GM21619 (cell line): ENCODE measurements at regions not wholly inside any gene's neighbourhood (a gene's known extent, or its start where the extent isn't known, plus 50 kb on each side); places are given as distances from the start of the nearest gene placed in this dataset.
"Not testable (repeated sequence)": the region's sequence is repeated elsewhere in the genome, so short reads cannot be mapped to it uniquely, and the experiment has no call there.

Experiments
- ATAC-seq: cut with Tn5 transposase; IDR thresholded peaks from one replicate; pipeline ENCODE4 v1.9.1; 2021; ENCODE audit not compliant: unreplicated experiment

- no peak for ATAC-seq
These were observed 122.7 kb upstream of the GCFC2 start for GRCh38 chr2:75833386-75833785.

DNA sequence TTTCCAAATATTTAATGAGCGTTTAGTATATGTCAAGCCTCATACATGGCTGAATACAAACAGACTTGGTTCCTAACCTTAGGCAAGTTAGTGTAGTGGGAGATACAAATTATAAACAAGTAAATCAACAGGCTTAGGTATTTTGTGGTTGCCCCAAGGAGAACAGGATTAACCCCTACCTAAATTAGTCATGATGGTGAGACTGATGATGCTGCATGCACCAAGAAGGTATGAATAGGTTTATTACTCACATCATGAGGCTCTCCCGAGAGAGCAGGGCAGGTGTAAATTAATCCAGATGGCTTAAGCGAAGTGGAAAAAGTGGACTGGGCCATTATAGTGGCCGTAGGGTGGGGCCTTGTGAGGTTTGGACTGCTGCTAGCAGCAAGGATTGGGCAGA lies 118.1 kb upstream of the GCFC2 start:
- ATAC-seq: no peak

- ATAC-seq: not testable (repeated sequence)
These were observed 112.8 kb upstream of the GCFC2 start for GRCh38 chr2:75823515-75823914.

DNA sequence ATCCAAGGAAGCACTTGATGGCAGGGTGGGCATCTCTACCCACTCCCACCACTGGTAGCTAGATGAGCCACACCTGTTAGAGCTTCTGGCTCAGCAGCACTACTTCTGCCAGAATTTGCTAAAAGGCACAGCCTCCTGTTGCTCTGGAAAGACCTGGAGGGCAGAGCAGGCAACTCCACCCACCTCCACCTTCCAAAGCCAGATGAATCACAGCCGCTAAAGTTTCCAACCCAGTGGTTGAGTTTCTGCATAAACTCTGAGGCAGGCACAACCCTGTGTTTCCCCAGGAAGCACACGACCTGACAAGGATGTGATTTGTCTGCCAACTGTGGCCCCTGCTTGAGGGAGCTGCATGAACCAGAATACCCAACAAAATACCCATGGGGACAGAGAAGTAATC lies 111.6 kb upstream of the GCFC2 start:
- ATAC-seq: no peak

GRCh38 chr2:75820693-75821092 lies 110.0 kb upstream of the GCFC2 start:
- no peak for ATAC-seq

DNA sequence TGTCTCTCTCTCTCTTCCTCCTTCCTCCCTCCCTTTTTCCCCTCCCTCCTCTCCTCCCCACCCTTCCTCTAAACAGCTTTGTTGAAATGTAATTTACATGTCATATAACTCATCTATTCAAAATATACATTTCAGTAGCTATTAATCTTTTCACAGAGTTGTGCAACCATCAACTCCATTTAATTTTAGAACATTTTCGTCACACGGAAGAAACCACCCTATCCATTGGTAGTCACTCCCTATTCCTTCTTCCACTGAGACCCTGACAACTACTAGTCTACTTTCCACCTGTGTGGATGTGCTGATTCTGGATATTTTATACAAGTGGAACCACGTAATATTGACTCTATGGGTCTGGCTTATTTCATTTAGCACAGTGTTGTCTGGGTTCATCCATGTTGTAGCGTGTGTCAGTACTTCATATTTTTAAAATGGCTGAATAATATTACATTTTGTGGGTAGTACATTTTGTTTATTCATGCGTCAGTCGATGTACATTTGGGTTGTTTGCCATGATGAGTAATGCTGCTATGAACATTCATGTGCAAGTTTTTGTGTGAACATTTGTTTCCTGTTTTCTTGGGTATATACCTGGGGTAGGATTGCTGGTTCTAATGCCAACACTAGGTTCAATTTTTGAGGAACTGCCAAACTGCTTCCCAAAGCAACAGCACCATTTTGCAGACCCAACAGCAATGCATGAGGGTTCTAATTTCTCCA lies 100.1 kb upstream of the GCFC2 start:
- ATAC-seq: no peak

- ATAC-seq: no peak
These were observed 98.2 kb upstream of the GCFC2 start for GRCh38 chr2:75808793-75809535.

GRCh38 chr2:75807992-75808391 lies 97.3 kb upstream of the GCFC2 start:
- ATAC-seq: no peak

GRCh38 chr2:75801234-75801982 lies 90.7 kb upstream of the GCFC2 start:
- ATAC-seq: peak; percentile 46

- ATAC-seq: peak; percentile 65
These were observed 89.7 kb upstream of the GCFC2 start for GRCh38 chr2:75800456-75800855.

DNA sequence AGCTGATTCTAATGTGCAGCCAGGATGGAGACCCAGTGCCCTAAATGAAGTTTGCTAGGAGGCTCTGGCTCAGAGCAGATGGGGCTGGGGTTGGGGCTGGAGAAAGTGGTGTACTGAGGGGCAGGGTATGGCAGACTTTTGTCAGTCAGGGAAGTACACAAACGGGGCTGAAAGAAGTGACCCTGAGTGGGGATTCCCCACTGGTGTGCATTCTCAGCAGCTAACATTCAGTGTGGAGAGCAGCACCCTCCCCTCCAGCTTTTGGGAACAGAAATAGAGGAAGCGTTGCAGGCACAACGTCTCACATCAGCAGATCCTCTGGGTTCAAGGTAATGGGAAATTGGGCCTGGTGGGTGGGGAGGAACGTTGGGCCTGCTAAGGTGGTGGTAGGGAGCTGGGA lies 89.1 kb upstream of the GCFC2 start:
- ATAC-seq: peak; percentile 36

GRCh38 chr2:75798569-75798968 lies 87.9 kb upstream of the GCFC2 start:
- ATAC-seq: no peak

DNA sequence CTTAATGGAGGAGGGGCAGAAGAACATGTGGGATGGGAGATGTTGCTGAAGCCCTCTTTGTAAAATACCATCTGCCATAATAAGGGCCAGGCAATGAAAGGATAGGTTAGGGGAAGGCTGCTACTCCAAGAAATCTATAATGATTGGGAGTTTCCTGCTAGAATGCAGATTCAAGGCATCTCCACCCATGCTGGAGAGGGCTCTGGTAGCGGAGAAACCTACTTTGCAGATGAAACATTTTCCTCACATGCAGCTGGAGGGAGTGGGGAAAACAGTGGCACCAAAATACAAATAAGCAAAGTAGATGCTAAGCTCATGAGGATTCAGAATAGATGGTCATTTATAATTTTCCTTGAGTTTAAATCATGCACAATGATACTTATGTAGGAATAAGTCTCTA lies 82.3 kb upstream of the GCFC2 start:
- no peak for ATAC-seq

GRCh38 chr2:75792146-75792545 lies 81.4 kb upstream of the GCFC2 start:
- no peak for ATAC-seq

GRCh38 chr2:75790814-75791467 lies 80.2 kb upstream of the GCFC2 start:
- ATAC-seq: peak; percentile 56

- ATAC-seq: peak; percentile 10
These were observed 79.6 kb upstream of the GCFC2 start for GRCh38 chr2:75790121-75790813.

- ATAC-seq: no peak
These were observed 78.2 kb upstream of the GCFC2 start for GRCh38 chr2:75788902-75789301.

DNA sequence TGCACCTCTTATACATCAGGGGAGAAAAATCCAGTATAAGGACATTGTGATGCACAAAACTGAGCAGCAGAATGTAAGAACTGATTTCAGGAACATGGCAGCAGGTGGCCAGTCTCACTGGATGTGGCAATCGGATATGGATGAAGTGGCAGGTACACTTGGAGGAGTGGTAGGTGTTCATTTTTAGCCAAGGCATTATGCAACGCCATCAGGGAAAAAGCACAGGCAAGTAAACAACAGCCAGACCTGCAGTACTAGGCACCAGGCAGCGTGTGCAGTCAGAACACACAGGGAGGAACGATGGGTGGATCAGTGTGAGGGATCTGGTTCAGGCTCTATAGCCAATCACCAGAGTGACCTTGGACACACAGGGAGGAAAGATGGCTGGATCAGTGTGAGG lies 77.4 kb upstream of the GCFC2 start:
- no peak for ATAC-seq

DNA sequence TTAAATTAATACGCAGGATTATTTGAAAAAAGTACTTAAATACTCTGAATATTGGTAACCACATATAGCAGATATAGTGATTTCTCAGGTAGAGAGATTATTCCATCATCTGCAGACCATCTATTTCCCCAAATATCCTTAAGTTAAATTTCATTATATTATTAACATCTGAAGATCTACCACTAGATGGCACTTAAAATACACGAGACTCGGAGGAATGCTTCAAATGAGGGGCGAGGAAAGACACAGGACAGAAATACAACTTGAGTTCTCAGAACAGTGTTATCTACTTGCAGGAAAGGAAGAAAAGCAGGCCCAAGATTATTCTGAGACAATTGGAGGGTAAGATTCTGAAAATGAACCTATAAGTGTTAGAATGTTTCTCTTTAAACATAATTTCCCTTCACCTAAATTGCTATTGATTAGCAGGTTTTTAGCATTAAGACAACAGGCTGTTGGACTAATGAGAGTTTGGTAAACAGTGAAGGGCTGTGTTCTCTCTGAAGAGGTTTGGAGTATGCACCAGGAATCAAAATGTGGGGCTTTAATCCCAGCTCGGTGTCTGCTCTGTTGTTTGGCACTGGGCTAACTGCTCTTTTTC lies 76.9 kb upstream of the GCFC2 start:
- no peak for ATAC-seq

DNA sequence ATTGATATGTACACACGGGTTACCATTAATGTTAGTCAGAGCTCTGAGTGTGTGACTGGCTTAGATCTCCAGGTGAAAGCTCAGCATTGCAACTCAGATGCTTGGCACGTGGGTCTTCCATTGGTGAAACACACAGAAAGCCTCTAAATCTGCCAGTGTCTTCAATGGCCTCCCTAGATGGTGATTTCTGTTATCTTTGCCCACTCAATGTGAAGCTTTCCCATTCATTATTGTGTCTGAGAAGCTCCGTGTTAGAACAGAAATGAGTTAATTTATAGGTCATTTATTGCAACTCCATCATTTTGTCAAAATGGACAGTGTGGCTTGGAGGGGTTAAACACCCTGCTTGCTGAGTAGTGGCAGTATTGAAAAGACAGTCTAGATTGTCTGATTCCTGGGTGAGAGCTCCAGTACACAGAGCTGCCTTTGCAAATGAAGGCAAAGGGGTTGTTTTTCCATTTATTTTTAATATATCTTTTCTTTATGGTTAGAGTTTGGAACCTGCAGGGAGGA lies 64.7 kb upstream of the GCFC2 start:
- no peak for ATAC-seq
